Anterior cingulate cortex (tissue), 58 donors: ENCODE measurements at regions not wholly inside any gene's neighbourhood (a gene's known extent, or its start where the extent isn't known, plus 50 kb on each side); places are given as distances from the start of the nearest gene placed in this dataset.
"Not testable (repeated sequence)": the region's sequence is repeated elsewhere in the genome, so short reads cannot be mapped to it uniquely, and the experiment has no call there.

Experiments
- DNase-seq, 58 donors: peaks; one replicate each; lab custom pipeline; 2025; lab: John Stamatoyannopoulos, UW

- DNase-seq: not testable (repeated sequence)
These were observed 94.1 kb upstream of the GSE1 start for GRCh38 chr16:85519050-85519440.

GRCh38 chr16:85519540-85520231, 93.4 kb upstream of the GSE1 start:
- DNase-seq: no peak

GRCh38 chr16:85520853-85521521, 92.1 kb upstream of the GSE1 start:
- no peak for DNase-seq

- peak in 2 of 58 donors; percentile 14 to 34 for DNase-seq
These were observed 91.4 kb upstream of the GSE1 start for GRCh38 chr16:85521552-85522307.

DNA sequence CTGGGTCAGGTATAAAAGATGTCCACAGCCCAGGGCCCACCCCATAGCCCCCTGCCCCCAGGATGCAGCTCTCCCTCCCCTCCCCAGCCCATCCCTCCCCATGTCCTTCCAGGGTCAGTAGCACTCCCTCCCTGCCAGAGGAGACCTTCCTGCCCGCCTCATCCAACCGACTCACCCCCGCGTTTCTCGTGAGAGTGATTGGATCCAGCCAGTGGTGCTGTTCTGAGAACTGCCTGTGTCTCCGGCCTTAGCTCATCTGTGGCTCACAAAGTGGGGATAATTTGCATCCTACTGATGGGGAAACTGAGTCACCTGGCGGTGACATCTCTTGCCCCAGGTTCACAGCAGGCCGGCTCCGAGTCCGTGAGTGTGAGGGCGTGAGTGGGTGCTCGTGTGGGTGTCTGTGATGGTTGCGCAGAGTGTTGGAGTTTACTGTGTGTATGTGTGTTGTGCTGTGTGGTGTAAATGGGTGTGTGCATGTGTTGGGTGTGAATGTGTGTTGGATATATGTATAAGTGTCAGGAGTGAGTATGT, 90.7 kb upstream of the GSE1 start:
- DNase-seq: no peak

DNA sequence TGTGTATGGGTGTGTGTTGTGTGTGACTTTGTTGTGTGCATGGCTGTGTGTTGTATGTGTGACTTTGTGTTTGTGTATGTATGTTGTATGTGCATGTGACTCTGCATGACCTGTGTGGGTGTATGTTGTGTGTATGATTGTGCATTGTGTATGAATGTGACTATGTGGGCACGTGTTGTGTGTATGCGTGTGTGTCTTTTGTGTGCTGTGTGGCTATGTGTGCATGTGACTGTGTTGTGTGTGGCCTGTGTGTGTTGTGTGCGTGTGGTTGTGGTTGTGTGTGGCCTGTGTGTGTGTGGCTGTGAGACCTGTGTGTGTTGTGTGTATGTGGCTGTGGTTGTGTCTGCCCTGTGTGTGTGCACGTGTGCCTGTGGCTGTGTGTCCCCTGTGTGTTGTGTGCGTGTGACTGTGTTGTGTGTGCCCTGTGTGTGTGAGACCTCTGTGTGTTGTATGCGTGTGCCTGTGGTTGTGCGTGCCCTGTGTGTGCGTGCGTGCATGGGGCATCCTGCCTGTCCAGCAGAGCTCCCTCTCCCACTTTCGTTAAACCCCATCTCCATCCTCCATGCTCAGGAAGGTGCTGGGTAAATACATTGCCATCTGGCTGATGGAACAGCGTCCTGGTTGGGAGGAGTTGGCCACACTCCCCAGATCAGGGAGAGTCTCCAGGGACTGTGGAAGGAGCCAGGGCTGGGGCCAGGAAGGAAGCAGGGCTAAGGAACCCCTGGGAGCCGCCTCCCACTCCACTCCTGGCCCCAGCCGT, 90.1 kb upstream of the GSE1 start:
- peak in 2 of 58 donors; percentile 28 to 32 for DNase-seq

DNA sequence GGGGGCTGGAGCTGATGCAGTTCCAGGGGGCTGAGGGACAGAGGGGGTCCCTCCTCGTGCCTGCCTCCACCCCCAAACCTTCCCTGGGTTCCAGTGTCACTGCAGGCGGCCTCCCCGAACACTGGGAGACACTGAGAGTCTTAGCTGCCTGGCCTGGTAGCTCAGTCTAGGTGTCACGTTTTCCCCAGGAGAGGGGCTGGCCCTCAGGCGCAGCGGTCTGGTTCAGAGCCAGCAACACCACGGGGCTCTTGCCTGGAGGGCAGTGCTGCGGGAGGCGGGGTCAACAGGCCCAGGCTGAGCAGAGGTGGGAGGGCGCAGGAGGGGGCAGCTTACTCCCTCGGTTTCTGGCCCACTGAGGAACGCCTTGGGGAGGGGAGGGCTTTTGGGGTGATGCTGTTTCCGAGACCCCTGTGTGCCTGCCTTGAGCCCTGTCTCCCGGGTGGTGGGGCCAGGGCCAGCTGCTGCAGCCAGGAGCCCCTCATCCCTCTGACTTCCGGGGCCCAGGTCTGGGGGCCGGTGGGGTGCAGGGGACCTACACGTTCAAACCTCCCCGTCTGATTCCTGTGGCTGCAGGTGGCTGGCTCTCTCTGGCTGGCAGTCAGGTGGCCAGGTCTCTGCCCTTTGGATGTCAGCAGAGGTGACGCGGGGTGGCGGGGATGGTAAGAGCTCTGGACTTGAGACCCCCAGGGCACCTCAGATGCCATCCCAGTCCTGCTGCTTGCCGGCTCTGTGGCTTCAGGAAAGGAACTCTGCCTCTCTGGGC, 89.3 kb upstream of the GSE1 start:
- DNase-seq: no peak

- DNase-seq: no peak
These were observed 88.8 kb upstream of the GSE1 start for GRCh38 chr16:85524365-85524629.

DNA sequence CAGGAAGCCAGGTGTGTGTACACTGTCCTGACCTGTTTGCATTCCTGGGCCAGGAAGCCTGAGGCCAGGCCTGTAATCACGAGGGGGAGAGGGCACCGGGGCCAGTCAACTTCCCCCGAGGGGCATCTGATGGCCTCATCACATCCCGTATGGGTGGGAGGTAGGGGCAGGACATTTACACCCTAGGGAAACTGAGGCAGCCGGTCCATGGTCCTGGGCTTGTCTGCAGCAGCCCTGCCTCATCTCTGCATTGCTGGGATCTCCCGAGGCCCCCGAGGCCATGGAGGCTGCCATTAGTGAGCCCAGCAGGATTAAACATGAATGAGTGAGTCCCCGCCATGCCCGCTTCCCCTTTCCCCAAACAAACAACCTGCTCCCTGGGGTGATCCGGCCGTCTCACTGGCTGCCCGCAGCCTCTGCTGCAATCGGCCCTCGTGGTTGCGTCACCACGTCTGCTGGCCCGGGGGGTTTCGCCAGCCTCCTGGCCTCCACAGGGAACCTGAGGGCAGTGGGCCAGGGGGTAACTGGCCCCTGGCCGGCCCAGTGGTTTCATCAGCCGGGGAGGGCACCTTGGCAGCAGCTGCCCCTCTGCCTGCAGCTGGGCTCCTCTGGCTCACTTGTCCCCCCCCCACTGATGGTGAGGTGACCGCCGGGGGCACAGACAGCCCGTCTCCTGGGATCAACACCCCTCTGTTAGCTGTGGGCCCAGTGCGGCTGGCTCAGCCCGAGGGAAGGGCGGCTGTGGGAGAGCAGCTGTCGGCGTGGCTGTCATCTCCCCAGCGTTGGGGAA, 88.3 kb upstream of the GSE1 start:
- DNase-seq: peak in 14 of 58 donors; percentile 7 to 38 (median 24)

DNA sequence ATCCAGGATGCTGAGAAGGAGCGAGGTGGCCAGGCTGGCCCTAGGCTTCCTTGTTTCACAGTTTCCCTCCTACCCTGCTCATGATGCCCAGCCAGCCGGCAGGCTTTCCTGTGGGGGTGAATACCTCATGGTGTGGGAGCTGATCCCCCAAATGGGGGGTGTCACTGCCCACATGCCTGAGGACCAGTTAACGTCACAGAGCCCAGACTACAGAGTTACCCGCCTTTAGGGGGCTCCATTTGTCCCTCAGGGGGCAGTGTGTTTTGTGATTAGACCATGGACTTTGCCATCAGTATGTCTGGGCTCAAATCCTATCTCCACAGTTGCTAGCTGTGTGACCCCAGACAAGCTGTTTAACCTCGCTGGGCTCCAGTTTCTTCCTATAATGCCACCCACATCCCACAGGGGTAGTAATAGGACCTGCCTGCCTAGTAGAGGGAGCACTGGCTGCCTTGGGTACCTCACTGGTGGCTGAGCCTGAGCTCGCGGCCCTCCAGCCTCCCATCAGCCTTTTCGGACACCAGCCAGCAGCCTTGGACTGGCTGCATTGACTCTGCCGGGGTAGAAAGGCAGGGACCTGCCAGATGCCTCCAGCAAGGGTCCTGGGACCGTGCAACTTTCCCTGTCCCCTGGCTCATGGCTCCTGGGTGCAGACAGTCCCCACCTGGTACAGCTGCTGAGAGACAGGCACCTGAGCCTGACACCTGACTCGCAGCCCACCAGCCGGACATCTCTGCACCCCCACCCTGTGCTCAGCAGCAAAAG, 87.5 kb upstream of the GSE1 start:
- no peak for DNase-seq

- no peak for DNase-seq
These were observed 86.7 kb upstream of the GSE1 start for GRCh38 chr16:85526185-85526974.

GRCh38 chr16:85527042-85527766, 85.9 kb upstream of the GSE1 start:
- DNase-seq: no peak

- DNase-seq: no peak
These were observed 85.3 kb upstream of the GSE1 start for GRCh38 chr16:85527767-85528297.

DNA sequence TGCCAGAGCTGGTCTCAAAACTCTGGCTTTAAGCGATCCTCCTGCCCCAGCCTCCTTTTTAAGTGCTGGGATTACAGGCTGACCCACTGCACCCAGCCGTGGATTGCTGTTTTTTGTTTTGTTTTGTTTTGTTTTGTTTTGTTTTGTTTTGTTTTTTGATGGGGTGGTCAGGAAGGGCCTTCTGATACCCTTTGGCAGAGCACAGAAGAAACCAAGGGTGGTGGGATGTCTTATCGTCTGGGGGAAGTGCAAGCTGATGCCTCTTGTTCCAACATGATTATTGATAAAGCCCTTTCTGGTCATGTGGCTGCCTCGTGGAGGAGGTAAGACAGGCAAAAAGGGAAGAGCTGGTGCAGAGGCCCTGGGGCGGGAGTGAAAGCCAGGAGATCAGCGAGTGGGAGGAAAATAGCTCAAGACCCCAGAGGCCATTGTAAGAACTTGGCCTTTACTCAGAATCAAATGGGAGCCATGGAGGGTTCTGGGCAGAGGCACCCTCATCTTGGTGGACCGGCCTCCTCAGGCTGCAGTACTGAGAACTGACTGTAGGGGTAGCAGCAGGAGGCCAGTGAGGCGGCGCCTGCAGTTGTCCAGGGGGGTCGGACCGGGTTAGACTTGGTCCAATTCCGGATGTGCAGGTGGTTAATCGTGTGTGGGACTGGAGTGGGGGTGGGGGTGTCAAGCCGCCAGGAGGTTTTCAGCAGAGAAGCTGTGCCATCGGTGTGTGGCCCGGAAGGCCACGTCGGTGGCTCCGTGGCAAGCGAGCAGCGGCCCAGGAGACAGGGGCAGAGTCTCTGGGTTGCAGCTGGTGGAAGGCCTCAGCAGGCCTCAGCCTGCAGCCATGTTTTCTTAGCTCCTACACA, 84.4 kb upstream of the GSE1 start:
- DNase-seq: no peak

- no peak for DNase-seq
These were observed 83.4 kb upstream of the GSE1 start for GRCh38 chr16:85529489-85530369.
